ENCODE measurements at regions not wholly inside any gene's neighbourhood (a gene's known extent, or its start where the extent isn't known, plus 50 kb on each side); places are given as distances from the start of the nearest gene placed in this dataset.
"Not testable (repeated sequence)": the region's sequence is repeated elsewhere in the genome, so short reads cannot be mapped to it uniquely, and the experiment has no call there.

DNA sequence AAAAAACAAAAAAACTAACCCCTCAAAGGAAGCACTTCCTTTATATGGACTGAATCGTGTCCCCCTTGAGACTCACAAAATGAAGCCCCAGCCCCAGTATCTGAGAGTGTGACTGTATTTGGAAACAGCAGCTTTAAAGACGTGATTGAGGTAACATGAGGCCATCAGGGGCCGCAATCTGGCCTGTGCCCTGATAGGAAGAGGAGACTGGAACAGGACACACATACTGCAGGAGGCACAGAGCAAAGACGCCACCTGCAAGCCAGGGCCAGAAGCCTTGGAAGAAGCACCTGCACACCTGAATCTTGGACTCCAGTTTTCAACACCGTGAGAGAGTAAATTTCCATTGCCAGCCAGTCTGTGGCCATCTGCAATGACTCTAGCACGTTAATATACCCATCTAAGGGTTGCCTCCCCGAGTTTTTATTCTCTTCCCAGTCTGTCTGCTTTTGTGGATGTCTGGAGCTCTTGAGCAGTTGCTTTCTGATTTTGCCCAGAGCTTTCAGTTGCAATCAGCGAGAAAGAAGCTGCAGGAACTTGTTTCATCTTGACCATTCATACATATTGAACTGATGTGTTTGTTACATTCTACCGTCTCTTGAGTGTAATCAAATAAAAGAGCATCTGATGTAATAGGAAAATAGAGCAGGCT, 775.8 kb upstream of the TPTE start:
- not testable (repeated sequence) for DNase-seq (ENCODE audit: low spot score)

DNA sequence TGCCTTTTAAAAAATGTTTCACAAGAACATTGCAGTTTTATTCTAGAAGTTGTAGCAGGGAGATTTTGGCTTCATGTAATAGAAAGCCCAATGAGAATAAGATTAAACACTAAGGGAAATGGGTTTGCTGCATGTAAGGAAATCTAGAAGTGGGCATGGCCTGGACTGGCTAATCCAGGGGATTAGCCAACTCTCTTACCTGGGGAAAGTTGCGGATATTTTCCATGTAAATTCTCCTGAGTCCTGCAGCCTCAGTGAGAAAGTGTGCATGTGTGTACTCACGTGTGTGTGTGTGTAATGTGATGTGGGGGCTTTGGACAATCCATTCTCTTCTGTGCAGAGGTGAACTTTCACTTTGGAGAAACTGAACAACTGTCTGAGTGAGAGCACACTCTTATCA, 775.1 kb upstream of the TPTE start:
- DNase-seq (ENCODE audit: low spot score), result not testable (repeated sequence)

DNA sequence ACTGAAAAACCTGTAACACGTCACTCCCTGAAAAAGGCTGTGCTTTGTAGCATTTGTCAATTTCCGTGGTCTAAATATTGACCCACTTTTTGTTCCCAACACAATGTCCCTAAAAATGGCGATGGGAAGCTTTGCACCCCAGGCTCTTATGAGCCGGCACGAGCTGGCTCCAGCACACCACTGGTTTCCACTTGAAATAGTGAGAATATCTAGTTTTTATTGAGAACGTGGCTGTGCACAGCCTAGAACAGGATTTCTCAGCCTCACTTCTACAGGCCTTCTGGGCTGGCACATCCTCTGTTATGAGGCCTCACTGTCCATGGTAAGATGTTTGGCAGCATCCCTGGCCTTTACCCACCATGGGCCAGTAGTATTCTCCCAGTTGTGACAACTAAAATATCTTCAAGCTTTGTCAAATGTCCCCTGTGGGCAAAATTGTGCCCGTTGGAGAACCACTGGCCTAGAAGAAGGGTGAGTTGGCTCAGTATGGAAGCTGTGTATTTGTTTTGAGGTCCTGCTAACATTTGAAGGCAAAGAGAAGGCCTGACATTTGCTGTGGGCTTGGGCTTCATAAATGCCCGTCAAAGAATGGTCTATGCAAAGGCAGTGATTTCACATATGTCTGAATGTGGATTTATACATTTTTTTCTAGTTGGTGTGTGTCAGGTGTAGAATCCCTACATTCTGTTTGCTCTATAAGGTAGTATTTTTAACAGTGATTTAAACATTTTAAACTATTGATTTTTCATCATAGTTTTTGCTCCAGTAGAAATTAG, 774.4 kb upstream of the TPTE start:
- not testable (repeated sequence) for DNase-seq (ENCODE audit: low spot score)

DNA sequence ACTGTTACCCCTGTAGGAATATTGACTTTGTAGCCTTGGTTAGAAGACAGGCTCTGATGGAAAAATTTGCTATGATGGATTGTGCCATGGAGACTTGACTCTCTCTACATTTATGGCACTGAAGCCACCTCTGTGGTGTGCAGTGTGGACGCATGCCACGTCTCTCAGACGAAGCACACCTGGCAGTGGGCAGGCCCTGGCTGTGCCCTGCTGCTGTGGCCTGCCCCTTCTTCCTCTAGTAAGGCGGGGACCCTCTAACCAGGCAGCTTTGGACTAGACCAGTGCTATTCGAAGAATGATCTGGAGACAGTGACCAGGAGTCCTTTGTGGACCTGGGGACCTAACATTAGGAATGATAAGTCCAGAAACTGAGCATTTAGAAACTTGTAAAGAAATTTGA, 773.5 kb upstream of the TPTE start:
- not testable (repeated sequence) for DNase-seq (ENCODE audit: low spot score)

DNA sequence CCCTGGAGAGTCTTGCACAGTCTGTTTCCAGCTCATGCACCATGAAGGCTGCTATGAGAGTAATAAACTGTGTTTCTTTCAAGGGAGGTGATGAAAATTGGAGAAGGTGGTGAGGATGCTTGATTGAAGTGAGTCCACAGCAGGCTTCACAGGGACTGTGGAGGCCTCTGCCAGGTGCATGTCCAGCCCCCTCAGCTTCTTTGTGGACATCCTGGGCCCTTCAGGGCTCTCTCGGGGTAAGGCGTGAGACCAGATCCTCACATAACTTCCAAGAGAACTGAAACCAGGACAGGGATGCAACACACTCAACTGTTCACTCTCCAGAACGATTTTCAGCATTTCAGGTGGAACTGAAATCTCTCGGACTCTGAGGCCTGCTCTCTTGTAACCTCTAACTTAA, 772.9 kb upstream of the TPTE start:
- not testable (repeated sequence) for DNase-seq (ENCODE audit: low spot score)

DNA sequence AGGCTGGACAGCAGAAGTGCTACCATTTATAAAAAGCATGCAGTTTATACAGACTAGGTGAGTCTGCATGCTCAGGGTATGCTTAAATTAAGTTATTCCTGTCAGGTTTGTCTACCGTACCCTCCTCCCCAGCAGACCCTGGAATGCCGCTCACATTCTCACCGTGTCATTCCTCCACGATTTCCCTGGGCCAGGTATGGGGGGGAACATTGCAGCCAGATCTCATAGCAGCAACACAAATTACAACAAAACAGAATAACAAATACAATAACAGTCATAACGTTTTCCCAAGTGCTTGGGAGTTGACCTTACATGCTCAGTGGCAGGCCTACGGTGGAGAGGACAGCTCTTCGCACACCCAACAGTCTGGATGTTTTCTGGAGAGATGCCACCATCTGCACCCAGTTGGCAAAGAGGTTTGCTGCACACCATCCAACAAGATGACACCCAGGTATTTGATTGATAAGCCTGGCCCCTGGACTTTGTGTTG, 771.6 kb upstream of the TPTE start:
- DNase-seq (ENCODE audit: low spot score), result not testable (repeated sequence)

DNA sequence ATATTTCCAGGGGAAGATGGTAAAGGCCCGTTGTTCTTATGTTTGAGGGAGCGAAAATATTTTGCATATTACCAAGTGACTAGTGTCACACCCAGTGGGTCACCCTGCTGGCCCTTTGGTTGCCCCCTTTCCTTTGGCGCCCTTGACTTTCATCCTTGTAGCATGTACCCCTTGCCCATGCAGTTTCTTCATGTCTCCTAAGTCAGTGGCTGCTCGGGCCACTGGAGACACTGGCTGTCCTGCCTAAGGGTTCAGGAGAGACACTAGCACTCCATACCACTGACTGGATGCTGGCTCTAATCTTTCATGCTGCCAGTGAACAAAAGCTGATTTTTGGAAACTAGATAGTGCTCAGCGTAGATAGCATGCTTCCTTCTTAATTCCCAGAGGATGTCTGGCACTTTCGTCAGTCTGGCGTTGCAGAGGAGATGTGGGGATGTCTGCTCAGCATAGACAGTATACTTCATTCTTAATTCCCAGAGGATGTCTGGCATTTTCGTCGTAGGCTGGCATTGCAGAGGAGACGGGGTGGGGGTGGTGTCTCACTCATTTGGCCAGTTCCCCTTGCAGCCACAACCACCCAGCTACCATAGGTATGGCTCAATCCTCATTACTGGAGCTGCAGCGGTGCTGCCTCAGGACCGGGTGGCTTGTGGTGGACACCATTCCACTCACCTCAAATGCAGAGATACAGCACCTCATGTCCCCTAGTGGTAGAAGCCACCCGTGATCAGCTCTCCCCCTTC, 770.9 kb upstream of the TPTE start:
- DNase-seq (ENCODE audit: low spot score), result no peak

DNA sequence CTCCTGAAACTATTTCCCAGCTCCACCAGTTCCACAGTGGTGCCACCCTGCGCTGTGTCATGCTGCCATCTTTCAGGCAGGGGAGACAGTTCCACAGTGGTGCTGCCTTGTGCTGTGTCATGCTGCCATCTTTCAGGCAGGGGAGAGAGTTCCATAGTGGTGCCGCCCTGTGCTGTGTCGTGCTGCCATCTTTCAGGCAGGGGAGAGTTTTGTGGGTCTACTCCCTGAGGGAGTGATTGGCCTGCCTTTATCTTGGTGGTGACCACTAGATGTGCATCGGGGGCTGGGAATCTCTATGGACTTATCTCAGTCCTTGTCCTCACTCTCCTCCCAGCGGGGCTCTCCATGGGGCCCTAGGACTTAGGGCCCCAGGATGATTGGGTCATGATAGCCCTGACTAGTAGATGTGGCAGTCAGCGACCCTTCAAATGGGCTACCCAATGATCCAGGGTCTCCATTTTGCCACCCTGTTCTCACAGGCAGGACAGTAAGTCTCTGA, 770.2 kb upstream of the TPTE start:
- DNase-seq (ENCODE audit: low spot score), result peak; percentile 28

DNA sequence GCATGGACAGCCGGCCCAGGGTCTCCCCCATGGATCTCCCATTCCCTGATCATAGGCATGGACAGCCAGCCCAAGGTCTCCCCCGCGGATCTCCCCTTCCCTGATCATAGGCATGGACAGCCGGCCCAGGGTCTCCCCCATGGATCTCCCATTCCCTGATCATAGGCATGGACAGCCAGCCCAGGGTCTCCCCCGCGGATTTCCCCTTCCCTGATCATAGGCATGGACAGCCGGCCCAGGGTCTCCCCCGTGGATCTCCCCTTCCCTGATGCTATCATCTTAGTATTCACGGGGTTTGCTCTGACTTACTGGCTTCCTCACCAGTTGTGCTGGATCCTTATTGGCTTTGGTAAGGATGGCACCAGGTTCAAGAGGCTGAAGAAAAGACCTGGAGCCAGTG, 769.4 kb upstream of the TPTE start:
- not testable (repeated sequence) for DNase-seq (ENCODE audit: low spot score)

DNA sequence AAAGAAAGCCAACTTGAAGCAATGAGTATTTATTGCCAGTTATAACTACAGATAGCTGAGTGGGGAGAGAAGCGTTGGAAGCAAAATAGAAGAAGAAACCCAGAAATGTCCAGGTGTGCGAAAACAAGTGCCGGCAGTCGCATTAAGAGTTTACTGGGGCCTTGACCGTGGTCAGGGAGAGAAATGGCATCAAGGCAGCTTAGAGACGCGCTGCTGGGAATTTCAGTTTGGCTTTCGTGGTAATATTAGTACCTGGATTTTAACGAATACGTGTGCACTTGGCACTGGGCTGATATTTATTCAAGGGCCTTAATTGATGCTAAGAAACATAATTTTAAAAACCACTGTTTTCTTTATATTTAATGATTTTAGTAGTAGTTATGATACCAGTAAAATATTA, 767.9 kb upstream of the TPTE start:
- not testable (repeated sequence) for DNase-seq (ENCODE audit: low spot score)

DNA sequence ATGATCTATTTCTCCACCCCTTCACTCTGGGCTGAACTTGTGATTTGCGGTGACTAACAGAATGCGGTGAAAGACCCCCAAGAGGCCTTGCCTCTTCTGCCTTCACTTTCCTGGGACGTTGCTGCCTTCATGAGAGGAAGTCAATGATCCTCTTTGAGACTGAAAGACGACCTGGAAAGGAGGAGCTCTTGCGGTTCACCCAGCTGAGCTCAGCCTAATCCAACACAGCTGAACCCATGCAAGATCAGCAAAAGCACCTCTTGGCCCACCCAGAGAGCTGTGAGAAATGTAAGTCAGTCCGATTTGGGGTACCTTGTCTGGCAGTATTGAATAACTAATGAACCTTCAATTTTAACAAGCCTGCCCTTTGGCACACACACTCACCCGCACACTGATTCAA, 767.4 kb upstream of the TPTE start:
- DNase-seq (ENCODE audit: low spot score), result no peak

DNA sequence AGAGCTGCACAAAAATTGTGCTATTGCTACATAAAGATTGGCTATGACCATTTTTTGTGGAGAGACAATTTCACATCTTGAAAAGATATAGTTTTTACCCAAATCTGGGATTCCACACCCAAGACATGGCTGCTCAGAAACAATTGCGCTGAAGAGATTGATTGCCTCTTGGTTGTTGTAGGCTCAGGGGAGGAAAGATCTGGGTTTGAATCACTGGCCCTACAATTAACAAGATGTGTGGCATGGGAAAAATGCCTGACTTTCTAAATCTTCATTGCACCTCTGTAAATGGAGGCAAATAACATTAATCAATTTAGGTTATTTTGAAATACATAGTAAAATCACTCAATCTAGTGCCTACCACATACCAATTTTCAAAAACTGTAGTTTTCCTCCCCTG, 766.9 kb upstream of the TPTE start:
- not testable (repeated sequence) for DNase-seq (ENCODE audit: low spot score)

DNA sequence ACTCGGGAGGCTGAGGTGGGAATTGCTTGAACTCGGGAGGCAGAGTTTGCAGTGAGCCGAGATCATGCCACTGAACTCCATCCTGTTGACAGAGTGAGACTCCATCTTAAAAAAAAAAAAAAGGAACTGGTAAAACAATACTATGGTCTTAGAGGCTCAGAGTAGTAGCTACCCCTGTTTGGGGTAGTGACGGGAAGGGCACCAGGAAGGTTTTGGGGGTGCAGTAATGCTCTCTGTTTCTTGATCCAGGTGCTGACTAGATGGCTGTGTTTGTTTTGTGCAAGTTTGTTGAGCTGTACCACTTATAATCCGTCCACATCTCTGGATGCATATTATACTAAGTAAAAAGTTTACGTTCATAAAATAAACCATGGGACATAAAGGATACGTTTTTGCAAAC, 765.8 kb upstream of the TPTE start:
- no peak for DNase-seq (ENCODE audit: low spot score)

DNA sequence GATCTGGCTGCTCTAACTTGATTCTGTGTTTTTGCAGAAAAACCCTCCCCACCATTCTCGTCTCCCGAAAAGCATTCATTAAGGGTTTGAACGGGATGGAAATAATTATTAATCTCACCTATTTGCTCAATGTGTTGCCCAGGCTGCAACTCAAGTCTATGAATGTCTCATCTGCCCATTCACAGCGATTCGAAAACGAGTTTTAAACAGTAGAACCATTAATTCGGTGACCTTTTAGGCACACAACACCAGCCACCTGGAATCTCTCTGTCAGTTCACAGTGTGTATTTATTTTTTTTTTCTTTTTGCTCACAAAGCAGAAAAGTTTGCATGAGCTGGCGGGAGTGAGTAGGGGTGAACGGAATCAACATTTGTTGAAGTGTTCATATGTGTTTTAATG, 764.7 kb upstream of the TPTE start:
- DNase-seq (ENCODE audit: low spot score), result no peak

DNA sequence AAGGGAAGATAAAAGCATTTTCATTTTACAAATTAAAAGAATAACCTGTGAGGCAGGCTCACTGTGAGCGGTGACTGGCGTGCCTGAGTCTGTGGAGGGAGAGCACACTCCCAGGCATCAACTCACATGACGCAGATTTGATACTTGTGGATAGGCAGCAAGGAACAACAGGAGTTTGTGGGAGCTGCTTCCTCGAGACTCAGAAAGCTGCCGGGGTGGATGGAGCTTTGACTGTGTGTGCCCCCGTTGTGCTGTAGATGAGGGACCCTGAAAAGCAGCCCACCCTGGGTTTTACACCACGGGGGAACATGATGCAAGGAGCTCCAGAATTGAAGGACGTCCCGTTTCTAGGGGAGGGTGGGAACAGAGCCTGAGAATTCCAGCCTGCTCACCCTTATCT, 764.3 kb upstream of the TPTE start:
- DNase-seq (ENCODE audit: low spot score), result not testable (repeated sequence)

DNA sequence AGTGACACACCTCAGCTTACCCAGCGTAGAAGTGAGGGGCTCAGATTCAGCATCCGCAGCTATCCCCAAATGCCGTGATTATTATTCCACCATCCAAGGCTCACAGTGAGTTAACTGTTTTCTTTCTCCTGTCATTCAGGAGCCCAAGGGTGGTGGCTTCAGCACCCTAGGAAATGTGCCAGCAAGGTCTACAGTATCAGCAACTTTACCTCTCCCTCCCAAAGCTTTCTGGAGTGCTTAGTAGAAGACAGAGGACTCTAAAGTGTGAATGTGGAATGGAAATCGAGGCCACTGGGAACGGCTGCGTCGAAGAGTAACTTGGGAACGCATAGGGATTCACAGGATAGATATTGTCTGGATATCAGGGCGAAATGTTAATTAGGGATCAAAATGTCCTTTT, 763.8 kb upstream of the TPTE start:
- DNase-seq (ENCODE audit: low spot score), result not testable (repeated sequence)

DNA sequence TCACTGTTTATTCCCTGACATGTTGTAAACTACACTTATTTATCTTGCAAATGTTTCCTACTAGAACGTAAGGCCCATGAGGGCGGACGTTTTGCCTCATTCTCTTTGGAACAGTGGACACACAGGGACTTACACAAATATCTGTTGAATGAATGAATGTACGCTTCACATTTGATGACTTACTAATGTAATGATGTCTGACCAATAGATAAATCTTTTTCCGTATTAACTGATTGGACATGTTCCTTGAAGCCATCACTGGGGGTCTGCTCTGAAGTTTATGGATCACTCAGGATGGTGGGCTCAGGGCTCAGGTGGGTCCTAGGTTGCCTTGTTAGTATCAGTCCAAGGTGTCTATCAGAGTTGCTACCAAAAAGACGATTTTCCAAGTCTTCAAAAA, 763.2 kb upstream of the TPTE start:
- DNase-seq (ENCODE audit: low spot score), result no peak

DNA sequence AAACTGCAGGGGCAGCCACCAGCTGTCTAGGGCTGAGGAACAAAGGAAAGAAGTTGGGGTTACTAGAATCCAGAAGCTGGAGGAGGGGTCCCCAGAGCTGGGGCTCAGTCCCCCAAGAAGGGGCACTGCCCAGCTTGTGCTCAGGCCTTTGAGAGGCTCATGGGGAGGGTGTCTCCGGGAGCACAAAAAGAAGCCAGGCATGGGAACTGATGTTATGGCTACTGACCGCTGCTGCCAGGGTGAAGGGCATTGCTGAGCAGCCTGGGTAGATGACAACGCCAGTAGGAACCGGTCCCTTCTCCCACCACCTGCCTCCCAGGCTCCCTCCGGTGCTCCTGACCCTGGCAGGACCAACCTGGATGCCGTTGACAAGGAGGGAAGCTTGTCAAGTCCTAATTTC, 762.5 kb upstream of the TPTE start:
- DNase-seq (ENCODE audit: low spot score), result no peak

DNA sequence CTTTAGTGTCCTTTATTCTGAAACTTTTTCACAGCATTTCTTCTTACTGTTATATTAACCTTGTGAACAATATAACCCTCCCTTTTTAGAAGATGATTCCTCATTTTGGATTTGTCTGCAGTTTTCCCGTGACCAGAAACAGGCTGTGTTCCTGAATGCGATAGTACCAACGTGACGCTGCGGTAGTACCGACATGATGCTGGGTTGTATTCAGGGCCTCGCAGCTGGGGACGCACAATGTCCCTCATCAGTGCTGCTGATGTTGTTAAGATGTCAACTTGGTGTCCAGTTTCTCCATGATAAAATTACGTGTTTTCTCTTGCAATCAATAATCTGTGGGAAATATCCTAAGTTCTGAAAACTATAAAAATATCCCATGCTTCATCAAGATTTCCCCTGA, 761.4 kb upstream of the TPTE start:
- no peak for DNase-seq (ENCODE audit: low spot score)

DNA sequence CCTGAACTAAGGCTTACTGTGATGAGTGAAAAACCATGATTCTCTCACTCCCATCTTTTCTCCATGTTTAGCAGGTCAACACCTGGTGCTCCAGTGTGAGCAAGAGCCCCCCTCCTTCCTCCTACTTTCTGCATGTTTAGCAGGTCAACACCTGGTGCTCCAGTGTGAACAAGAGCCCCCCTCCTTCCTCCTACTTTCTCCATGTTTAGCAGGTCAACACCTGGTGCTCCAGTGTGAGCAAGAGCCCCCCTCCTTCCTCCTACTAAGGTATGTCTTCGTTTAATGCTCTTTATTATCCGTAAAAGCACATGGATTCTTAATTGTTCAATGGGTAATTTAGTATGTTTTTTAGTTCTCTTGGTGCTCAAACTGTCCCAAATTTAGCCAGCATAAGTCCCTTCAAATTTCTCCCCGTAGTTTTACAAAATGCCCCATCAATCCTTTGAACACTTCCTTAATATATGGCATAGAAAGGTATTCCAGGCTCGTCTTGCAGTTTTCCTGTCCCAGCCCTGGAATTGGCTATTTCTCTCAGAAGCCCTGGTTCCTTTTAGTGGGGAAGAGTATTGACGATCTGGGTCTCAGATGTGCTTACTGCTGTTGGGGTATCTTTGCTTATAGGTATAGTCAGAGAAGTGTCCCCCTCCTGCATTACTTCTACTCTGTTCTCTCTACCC, 760.8 kb upstream of the TPTE start:
- no peak for DNase-seq (ENCODE audit: low spot score)

DNA sequence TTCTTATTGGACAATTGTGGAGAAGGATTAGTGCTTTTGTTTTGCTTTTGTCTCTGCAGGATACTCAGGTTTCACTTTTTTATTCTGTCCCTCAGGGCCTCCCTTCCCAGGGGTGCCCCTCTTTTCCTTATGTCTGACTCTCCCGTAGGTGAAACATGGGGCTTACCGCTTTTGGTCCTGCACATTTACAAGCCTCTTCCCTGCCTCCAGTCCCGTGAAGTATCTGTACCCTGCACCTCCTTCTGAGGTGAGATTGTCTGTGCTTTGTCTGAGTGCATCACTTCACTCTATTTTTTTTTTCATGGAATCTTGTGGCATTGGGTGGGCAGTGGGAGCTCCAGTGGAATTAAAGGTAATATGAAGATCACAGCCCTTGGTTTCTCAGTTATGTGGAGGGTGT, 758.1 kb upstream of the TPTE start:
- DNase-seq (ENCODE audit: low spot score), result no peak

DNA sequence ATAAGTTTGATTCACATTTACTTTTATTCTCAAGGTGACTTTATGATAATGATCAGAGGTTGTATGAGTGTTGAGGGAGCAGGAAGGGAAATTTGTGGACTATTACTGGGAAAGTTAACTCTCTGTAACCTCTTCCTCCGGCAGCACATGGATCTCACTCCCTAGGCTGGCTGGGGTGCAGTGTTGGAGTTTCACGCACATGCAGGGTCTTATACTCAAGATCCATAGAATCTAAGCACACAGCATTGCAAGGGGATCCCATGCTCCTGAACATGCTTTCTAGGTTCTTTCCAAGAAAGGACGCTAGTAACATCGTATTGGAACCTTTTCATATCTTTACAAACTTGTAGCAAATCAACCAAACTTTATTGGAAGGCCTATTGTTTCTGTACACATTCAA, 757.6 kb upstream of the TPTE start:
- DNase-seq (ENCODE audit: low spot score), result no peak

Data from pons (tissue), 1 donor.